HG03095 (cell line): ENCODE measurements at regions not wholly inside any gene's neighbourhood (a gene's known extent, or its start where the extent isn't known, plus 50 kb on each side); places are given as distances from the start of the nearest gene placed in this dataset.

ENCODE experiments used
- ATAC-seq: cut with Tn5 transposase; IDR thresholded peaks from one replicate; pipeline ENCODE4 v1.9.1; 2021; ENCODE audit warnings: moderate library complexity; ENCODE audit not compliant: unreplicated experiment

GRCh38 chr11:26777372-26777808 lies 55.5 kb upstream of the SLC5A12 start:
- no peak for ATAC-seq

GRCh38 chr11:26778000-26778757 lies 56.3 kb upstream of the SLC5A12 start:
- no peak for ATAC-seq

GRCh38 chr11:26779074-26779865 lies 57.4 kb upstream of the SLC5A12 start:
- ATAC-seq = no peak

- ATAC-seq = no peak
Measured at GRCh38 chr11:26780376-26781085, 58.7 kb upstream of the SLC5A12 start.

- no peak for ATAC-seq
Measured at GRCh38 chr11:26782220-26782965, 60.5 kb upstream of the SLC5A12 start.

DNA sequence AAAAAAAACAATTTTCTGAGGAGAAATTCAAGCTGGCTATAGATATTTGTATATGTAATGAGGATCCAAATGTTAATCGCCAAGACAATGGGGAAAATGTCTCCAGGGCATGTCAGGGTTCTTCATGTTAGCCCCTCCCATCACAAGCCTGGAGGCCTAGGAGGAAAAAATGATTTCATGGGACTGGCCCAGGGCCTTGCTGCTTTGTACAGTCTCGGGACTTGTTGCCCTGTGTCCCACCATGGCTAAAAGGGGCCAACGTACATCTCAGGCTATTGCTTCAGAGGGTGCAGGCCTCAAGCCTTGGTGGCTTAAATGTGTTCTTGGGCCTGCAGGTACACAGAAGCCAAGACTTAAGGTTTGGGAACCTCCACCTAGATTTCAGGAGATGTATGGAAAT lies 62.1 kb upstream of the SLC5A12 start:
- no peak for ATAC-seq

DNA sequence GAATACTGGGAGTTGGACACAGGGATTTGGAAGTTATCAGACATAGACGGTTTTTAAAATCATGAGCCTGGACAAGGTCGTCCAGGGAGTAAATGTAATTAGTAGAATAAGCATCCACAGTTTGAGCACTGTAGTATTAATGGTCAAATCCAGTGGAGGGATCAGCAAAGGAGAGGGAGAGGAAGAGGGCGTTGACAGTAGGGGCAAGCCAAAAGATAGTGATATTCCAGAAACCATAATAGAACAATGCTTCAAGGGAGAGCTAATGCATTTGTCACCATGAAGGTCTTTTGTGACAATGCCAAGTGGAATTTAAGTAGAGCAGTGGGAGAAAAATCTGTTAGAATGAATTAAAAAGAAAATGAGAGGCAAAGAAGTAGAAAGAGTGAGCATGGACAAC lies 68.9 kb upstream of the SLC5A12 start:
- ATAC-seq = no peak

DNA sequence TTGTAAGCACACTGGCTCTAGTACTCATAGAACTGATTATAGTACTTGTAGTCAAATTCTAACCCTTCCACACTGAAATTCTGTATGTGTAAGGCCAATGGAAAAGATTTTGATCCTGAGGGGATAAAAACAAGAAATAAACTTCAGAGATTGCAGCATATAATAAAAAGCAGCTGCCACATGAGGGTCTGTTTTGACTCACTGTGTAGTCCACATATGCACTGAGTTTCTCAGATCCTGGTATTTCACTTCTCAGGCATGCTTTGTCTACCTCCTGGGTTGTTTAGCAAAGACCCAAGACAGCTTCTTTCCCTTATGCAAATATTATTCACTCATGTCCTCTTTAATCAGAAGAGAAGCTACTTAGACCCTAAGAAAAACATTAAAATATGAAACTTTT lies 71.1 kb upstream of the SLC5A12 start:
- ATAC-seq = no peak

- ATAC-seq = no peak
Measured at GRCh38 chr11:26793487-26793886, 71.6 kb upstream of the SLC5A12 start.

GRCh38 chr11:26801601-26802000 lies 79.7 kb upstream of the SLC5A12 start:
- ATAC-seq = no peak

DNA sequence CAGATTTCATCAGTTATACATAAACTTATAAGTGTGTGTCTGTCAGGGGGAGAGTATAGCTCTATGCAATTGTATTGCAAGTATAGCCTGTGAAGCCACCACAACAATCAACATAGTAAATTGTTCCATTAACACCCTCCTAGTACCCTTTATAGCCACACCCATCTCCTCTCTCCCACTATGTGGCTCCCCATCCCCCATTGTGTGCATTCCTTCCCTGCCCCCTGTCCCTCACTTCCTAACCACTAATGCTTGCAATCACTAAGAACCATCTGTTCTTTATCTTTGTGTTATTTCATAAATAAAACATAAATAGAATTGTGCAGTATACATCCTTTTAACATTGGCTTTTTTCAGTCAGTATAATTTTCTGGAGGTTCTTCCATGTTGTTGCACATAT lies 83.1 kb upstream of the SLC5A12 start:
- ATAC-seq = no peak

DNA sequence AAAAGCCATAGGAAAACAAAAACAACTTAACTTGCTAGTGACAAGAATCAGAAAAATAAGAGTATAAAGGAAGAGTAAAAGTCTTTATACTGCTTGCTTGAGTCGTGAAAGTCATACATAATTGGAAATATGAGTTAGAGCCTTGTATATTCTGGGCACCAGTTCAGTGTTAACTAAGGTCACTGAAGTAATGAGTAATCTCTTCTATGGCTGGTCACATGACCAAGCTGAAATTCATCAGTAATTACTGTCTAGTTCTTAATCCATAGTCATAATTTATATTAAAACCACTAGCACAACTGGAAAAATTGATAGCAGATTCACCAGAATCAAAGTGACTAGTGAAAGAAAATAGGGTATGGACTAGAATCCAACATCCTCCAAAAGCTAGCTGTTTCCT lies 84.4 kb upstream of the SLC5A12 start:
- ATAC-seq = no peak

DNA sequence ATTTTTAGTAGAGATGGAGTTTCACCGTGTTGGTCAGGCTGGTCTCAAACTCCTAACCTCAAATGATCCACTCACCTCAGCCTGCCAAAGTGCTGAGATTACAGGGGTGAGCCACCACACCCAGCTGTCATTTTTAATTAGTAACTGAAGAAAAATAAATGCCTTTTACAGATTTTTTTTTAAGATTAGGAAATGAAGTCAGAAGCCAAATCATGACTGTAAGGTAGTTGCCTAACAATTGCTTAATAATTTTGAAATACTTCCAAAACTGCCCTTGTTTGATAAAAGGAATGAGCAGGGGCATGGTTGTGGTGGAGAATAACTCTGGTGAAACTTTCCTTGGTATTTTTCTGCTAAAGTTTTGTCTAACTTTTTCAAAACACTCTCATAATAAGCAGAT lies 98.9 kb upstream of the SLC5A12 start:
- ATAC-seq = no peak

GRCh38 chr11:26823963-26824362 lies 102.1 kb upstream of the SLC5A12 start:
- no peak for ATAC-seq

GRCh38 chr11:26827567-26828081 lies 105.8 kb upstream of the SLC5A12 start:
- no peak for ATAC-seq

DNA sequence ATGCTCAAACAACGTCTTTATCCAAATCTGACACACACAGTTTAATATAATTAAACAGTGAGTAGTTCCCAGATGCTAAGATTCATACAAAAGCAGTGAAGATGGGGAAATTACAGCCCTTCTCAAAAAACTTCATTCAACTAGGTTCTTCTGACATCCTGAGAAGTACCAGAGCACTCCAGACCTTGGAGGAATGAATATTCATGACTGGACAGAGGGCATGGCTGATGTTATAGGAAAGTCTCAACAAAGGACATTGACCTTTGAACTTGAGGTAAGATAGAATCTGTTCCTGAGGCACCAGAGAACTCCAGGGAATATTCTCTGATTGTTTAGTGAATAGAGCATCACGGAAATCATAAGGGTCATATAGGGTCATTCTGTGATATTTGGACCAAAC lies 106.4 kb upstream of the SLC5A12 start:
- no peak for ATAC-seq

GRCh38 chr11:26830218-26830617 lies 108.4 kb upstream of the SLC5A12 start:
- no peak for ATAC-seq

DNA sequence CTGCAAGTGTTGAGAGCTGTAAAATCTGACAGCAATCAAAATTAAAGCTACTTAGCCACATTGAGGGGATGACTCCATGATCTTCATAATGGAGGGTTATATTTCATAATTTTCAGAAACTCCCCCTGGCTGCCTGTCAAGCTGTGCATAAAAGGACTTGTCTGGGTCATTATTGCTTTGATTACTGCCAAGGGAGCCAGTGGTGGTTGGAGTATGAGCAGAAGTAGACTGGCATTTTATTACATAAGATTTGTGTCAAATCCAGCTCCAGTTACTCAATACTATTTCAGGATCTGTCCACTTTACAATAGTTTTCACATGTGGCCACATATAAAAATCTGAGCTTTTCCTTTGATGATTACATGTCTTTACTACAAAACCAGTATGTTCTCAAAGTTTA lies 108.9 kb upstream of the SLC5A12 start:
- ATAC-seq = no peak

GRCh38 chr11:26834601-26835000 lies 112.7 kb upstream of the SLC5A12 start:
- no peak for ATAC-seq

DNA sequence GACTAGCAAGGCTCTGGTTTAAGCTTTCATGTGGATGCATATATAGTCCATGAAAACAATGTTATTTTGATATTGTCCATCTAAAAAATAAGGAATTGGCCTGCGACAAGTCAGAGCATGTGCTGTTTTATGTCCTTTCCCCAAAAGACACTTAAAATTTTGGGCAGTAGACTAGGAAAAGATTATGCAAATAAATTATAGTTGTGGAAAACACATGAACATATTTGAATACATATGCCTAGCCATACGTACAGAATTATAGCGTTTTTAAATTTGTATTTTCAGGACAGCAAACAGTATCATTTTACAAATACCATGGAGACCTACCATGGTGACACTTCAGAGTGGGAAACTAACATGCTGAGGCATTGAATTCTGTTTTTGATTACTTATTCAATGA lies 113.8 kb upstream of the SLC5A12 start:
- ATAC-seq = no peak

DNA sequence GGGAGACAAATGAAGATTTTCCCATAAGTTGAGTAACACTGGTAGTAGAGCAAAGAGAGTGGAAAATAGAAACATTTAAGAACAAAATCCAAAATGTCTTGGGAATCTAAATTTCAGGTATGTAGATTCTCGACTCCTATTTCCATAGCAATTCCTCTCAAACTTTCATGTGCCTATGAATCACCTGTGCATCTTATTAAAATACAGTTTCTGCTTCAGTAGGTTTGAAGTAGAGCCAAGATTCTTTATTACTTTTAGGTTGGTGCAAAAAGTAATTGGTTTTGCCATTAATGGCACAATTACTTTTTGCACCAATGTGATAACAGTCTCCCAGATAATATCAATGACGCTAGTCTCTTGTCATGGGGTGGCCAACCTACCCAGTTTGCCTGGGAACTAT lies 115.3 kb upstream of the SLC5A12 start:
- ATAC-seq = no peak
